ENCODE measurements at regions not wholly inside any gene's neighbourhood (a gene's known extent, or its start where the extent isn't known, plus 50 kb on each side); places are given as distances from the start of the nearest gene placed in this dataset.

- TF ChIP-seq CTCF (IDR thresholded peaks at IDR 0.05 in 4 of 5, conservative IDR thresholded peaks at IDR 0.05 in 1 of 5) (no peak), POLR2A (IDR thresholded peaks at IDR 0.05) (no peak)
Measured at GRCh38 chr1:83100133-83100532, 898.8 kb downstream of the TTLL7 start.

All from gastrocnemius medialis (tissue), 4 donors.